ENCODE measurements at regions not wholly inside any gene's neighbourhood (a gene's known extent, or its start where the extent isn't known, plus 50 kb on each side); places are given as distances from the start of the nearest gene placed in this dataset.

GRCh38 chr1:198986036-198986435, 347.2 kb downstream of the PTPRC start:
- DNase-seq (ENCODE audit: low read depth) = peak; percentile 17
- no peak overlapping the region for H3K4me3 ChIP-seq (ENCODE audit: low read length)
- TF ChIP-seq, protein P1, sequence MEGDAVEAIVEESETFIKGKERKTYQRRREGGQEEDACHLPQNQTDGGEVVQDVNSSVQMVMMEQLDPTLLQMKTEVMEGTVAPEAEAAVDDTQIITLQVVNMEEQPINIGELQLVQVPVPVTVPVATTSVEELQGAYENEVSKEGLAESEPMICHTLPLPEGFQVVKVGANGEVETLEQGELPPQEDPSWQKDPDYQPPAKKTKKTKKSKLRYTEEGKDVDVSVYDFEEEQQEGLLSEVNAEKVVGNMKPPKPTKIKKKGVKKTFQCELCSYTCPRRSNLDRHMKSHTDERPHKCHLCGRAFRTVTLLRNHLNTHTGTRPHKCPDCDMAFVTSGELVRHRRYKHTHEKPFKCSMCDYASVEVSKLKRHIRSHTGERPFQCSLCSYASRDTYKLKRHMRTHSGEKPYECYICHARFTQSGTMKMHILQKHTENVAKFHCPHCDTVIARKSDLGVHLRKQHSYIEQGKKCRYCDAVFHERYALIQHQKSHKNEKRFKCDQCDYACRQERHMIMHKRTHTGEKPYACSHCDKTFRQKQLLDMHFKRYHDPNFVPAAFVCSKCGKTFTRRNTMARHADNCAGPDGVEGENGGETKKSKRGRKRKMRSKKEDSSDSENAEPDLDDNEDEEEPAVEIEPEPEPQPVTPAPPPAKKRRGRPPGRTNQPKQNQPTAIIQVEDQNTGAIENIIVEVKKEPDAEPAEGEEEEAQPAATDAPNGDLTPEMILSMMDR (conservative IDR thresholded peaks at IDR 0.05; ENCODE audit: low read length) = no peak

DNA sequence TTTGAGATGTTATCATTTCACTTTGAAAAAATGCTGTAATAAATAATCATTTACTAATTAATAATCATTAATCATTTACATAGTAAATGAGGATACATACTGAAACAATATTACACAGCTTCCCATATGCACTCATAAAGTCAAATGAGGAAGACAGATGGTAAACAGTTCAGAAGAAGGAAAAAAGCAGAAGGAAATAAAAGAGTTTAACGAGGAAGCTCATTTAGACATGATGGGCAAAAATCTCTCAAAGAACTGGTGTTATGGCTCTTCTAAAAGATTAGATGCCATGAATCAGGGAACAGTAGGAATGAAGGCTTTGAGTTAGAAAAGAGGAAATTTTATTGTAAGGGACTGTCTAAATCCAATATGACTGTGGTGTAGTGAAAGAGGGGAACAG, 347.6 kb downstream of the PTPRC start:
- DNase-seq (ENCODE audit: low read depth) = no peak
- no peak overlapping the region for H3K4me3 ChIP-seq (ENCODE audit: low read length)
- TF ChIP-seq, protein P1 (conservative IDR thresholded peaks at IDR 0.05; ENCODE audit: low read length) = no peak

DNA sequence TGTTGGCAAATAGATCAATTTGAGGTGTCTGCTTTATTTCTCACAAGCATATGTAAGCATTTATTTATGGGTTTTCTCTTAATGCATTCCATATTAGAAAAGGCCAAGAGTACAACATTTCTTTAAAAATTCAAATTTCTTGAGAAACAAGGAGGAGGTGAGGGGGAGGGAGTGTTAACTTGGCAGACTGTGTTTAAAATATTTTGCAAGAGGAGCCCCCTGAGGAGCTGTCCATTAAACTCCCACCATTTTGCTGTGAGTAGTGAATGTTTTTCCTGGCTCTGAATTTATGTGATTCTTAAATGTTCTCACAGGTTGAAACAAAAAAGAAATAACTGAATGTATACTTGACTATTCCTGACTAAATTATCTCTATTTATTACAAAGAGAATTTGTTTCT, 363.8 kb downstream of the PTPRC start:
- no peak overlapping the region for H3K4me3 ChIP-seq (ENCODE audit: low read length)
- no peak for DNase-seq (ENCODE audit: low read depth)
- TF ChIP-seq, protein P1 (conservative IDR thresholded peaks at IDR 0.05; ENCODE audit: low read length) = no peak

DNA sequence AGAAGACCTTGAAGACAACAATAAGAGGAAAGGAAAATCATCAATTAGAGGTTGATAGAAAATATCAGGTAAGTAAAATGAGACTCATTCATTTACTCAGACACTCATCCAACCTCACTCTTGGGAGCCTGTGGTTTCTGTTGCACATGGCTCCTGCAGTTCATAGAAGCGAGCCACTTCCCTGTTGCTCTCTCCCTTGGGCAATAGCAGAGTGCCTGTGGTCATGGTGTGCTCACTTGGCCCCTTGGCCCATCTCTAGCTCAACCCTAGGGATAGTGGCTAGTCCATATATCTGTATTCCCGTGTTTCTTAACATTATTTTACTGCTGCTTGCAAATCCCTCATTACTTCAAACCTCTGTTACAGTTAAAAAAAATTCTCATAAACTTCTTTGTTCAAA, 368.6 kb downstream of the PTPRC start:
- no peak overlapping the region for H3K4me3 ChIP-seq (ENCODE audit: low read length)
- peak; percentile 5 for DNase-seq (ENCODE audit: low read depth)
- TF ChIP-seq, protein P1 (conservative IDR thresholded peaks at IDR 0.05; ENCODE audit: low read length) = no peak

DNA sequence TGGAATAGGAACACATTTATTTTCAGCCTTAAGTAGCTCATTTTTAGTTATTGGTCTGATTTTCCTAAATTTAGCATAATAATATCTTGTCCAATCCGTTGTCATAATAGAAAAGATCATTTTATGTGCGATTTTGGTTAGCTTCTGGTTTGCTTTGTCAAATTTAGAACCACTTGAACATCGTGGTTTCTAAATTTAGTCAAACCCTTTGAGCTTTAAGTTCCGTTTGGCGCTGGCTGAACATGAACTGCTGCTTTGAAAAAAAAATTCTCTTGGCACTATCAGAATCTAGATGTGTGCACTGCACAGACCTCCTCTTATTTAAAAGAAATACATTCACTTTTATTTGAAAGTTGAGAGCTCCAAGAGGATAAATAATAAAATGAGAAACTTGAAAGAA, 370.6 kb downstream of the PTPRC start:
- TF ChIP-seq, protein P1 (conservative IDR thresholded peaks at IDR 0.05; ENCODE audit: low read length) = no peak
- DNase-seq (ENCODE audit: low read depth) = no peak
- H3K4me3 ChIP-seq (ENCODE audit: low read length) = no peak overlapping the region

- DNase-seq (ENCODE audit: low read depth) = no peak
- TF ChIP-seq, protein P1 (conservative IDR thresholded peaks at IDR 0.05; ENCODE audit: low read length) = no peak
- no peak overlapping the region for H3K4me3 ChIP-seq (ENCODE audit: low read length)
Measured at GRCh38 chr1:199010492-199010891, 371.7 kb downstream of the PTPRC start.

DNA sequence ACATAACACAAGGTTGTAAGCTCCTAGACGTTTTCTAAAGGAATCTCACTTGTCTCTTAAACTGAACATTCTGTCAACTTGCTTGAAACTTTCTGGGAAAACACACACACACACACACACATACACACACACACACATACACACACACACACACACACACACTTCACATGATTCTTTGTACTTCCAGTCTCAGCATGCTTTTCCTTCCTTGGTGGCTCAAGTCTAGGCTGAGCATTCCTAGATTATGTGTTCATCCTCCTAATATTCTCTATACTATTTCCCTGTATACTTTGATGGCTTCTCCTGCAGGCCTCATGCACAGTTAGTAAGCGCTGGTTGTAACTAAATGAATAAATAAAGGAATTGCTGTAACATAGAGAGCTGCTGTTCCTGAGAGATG, 372.1 kb downstream of the PTPRC start:
- peak; percentile 21 for DNase-seq (ENCODE audit: low read depth)
- no peak overlapping the region for H3K4me3 ChIP-seq (ENCODE audit: low read length)
- TF ChIP-seq, protein P1 (conservative IDR thresholded peaks at IDR 0.05; ENCODE audit: low read length) = no peak

All from AG10803 (cell line).